ENCODE measurements at regions not wholly inside any gene's neighbourhood (a gene's known extent, or its start where the extent isn't known, plus 50 kb on each side); places are given as distances from the start of the nearest gene placed in this dataset.

GRCh38 chr11:70666311-70666710 is 268.0 kb downstream of the CTTN start:
- TF ChIP-seq CTCF (IDR thresholded peaks at IDR 0.05), result no peak
- TF ChIP-seq ZFX (IDR thresholded peaks at IDR 0.05; ENCODE audit: borderline replicate concordance), result no peak

GRCh38 chr11:70667767-70668166 is 269.4 kb downstream of the CTTN start:
- no peak overlapping the region for H3K27ac ChIP-seq
- TF ChIP-seq CTCF (IDR thresholded peaks at IDR 0.05) (no peak), ZFX (IDR thresholded peaks at IDR 0.05; ENCODE audit: borderline replicate concordance) (no peak)

More at GRCh38 chr11:70666311-70666710, 268.0 kb downstream of the CTTN start:
- no peak overlapping the region for H3K27ac ChIP-seq

- H3K27ac ChIP-seq, result no peak overlapping the region
- no peak for TF ChIP-seq CTCF (IDR thresholded peaks at IDR 0.05)
- no peak for TF ChIP-seq ZFX (IDR thresholded peaks at IDR 0.05; ENCODE audit: borderline replicate concordance)
Observed at GRCh38 chr11:70668204-70669202, 270.2 kb downstream of the CTTN start.

GRCh38 chr11:70669281-70669680 is 271.0 kb downstream of the CTTN start:
- no peak overlapping the region for H3K27ac ChIP-seq
- TF ChIP-seq CTCF (IDR thresholded peaks at IDR 0.05) (no peak), ZFX (IDR thresholded peaks at IDR 0.05; ENCODE audit: borderline replicate concordance) (no peak)

- TF ChIP-seq ZFX (IDR thresholded peaks at IDR 0.05; ENCODE audit: borderline replicate concordance) (no peak), CTCF (IDR thresholded peaks at IDR 0.05) (no peak)
- no peak overlapping the region for H3K27ac ChIP-seq
Observed at GRCh38 chr11:70669871-70670675, 271.7 kb downstream of the CTTN start.

- TF ChIP-seq ZFX (IDR thresholded peaks at IDR 0.05; ENCODE audit: borderline replicate concordance), result no peak
- TF ChIP-seq CTCF (IDR thresholded peaks at IDR 0.05), result no peak
- no peak overlapping the region for H3K27ac ChIP-seq
Observed at GRCh38 chr11:70670676-70671034, 272.3 kb downstream of the CTTN start.
